Mesothelial cell of epicardium (in vitro differentiated cells): ENCODE measurements at regions not wholly inside any gene's neighbourhood (a gene's known extent, or its start where the extent isn't known, plus 50 kb on each side); places are given as distances from the start of the nearest gene placed in this dataset.

Experiments used
- DNase-seq, 2 experiments: peaks; one replicate each; pipeline ENCODE4 v3.0.0; 2021; ENCODE audit warnings: low spot score in 2 of 2; ENCODE audit not compliant: unreplicated experiment in 2 of 2
- H3K27ac Mint-ChIP-seq: 2 replicates; pipeline ENCODE4 v1.8.0; 2021; ENCODE audit warnings: mixed read lengths
- H3K27me3 Mint-ChIP-seq: 2 replicates; pipeline ENCODE4 v1.8.0; 2021; ENCODE audit warnings: low read depth, mixed read lengths
- H3K36me3 Mint-ChIP-seq: 2 replicates; pipeline ENCODE4 v1.8.0; 2021; ENCODE audit warnings: mixed read lengths
- H3K4me1 Mint-ChIP-seq: 2 replicates; pipeline ENCODE4 v1.8.0; 2021; ENCODE audit warnings: mixed read lengths
- H3K4me3 Mint-ChIP-seq: 2 replicates; pipeline ENCODE4 v1.8.0; 2021; ENCODE audit warnings: mild to moderate bottlenecking, moderate library complexity, mixed read lengths
- H3K9me3 Mint-ChIP-seq: 2 replicates; pipeline ENCODE4 v1.8.0; 2021; ENCODE audit warnings: mixed read lengths
- CTCF ChIP-seq: fragments of 200-600 bp; sonication (generic); IDR thresholded peaks from one replicate; pipeline ENCODE4 v1.5.0; 2021; ENCODE audit warnings: antibody characterized with exemption; ENCODE audit not compliant: unreplicated experiment

GRCh38 chr18:77653792-77654191 lies 404.1 kb downstream of the GALR1 start:
- H3K4me3 Mint-ChIP-seq: no peak overlapping the region
- H3K36me3 Mint-ChIP-seq: no peaks in the 10 kb centered on the region
- no peak for DNase-seq
- no peaks in the 10 kb centered on the region for H3K9me3 Mint-ChIP-seq
- peaks cover 2% of the 10 kb centered on the region for H3K4me1 Mint-ChIP-seq
- peaks cover 39% of the 10 kb centered on the region for H3K27me3 Mint-ChIP-seq
- H3K27ac Mint-ChIP-seq: no peak overlapping the region
- no peak for TF ChIP-seq CTCF

- Mint-ChIP-seq H3K27ac (no peak overlapping the region), H3K9me3 (no peaks in the 10 kb centered on the region), H3K36me3 (no peaks in the 10 kb centered on the region), H3K27me3 (peaks cover 42% of the 10 kb centered on the region), H3K4me1 (peaks cover 2% of the 10 kb centered on the region), H3K4me3 (no peak overlapping the region)
- DNase-seq: no peak
- TF ChIP-seq CTCF: no peak
These were observed 404.7 kb downstream of the GALR1 start for GRCh38 chr18:77654302-77654701.

- no peak for DNase-seq
- Mint-ChIP-seq H3K36me3 (no peaks in the 10 kb centered on the region), H3K27ac (no peak overlapping the region), H3K9me3 (no peaks in the 10 kb centered on the region), H3K4me1 (no peaks in the 10 kb centered on the region), H3K27me3 (peaks cover 34% of the 10 kb centered on the region), H3K4me3 (no peak overlapping the region)
- TF ChIP-seq CTCF: no peak
These were observed 408.1 kb downstream of the GALR1 start for GRCh38 chr18:77657651-77658298.

GRCh38 chr18:77658299-77658662 lies 408.6 kb downstream of the GALR1 start:
- no peak overlapping the region for H3K27ac Mint-ChIP-seq

GRCh38 chr18:77658751-77659448 lies 409.3 kb downstream of the GALR1 start:
- Mint-ChIP-seq H3K27me3 (peaks cover 29% of the 10 kb centered on the region), H3K9me3 (no peaks in the 10 kb centered on the region), H3K36me3 (no peaks in the 10 kb centered on the region), H3K27ac (no peak overlapping the region), H3K4me3 (no peak overlapping the region), H3K4me1 (no peaks in the 10 kb centered on the region)
- DNase-seq: no peak
- no peak for TF ChIP-seq CTCF

More at GRCh38 chr18:77658299-77658662, 408.6 kb downstream of the GALR1 start:
- no peaks in the 10 kb centered on the region for H3K4me1 Mint-ChIP-seq
- no peaks in the 10 kb centered on the region for H3K9me3 Mint-ChIP-seq
- H3K27me3 Mint-ChIP-seq: peaks cover 32% of the 10 kb centered on the region
- no peak for DNase-seq
- H3K4me3 Mint-ChIP-seq: no peak overlapping the region
- no peak for TF ChIP-seq CTCF
- no peaks in the 10 kb centered on the region for H3K36me3 Mint-ChIP-seq
